ENCODE measurements at regions not wholly inside any gene's neighbourhood (a gene's known extent, or its start where the extent isn't known, plus 50 kb on each side); places are given as distances from the start of the nearest gene placed in this dataset.

DNA sequence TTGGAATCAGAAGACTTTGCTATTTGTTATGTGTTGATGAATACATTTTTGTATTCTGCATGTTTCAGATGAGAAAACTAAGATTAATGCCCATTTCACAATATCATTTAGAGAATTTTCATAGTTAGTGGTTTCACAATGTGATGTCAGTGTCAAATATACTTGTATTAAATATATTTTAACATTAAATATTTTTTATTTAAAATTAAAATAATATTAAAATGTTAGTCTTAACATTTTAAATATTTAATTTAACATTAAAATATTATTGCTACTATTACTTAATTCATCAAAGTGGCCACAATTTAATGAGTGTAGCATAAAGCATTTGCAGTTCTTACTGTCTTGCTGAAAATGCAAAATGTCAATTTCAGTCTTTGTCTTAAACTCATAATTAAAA lies 478.8 kb downstream of the KCNJ2 start:
- no peak for DNase-seq (ENCODE audit: low read depth)

DNA sequence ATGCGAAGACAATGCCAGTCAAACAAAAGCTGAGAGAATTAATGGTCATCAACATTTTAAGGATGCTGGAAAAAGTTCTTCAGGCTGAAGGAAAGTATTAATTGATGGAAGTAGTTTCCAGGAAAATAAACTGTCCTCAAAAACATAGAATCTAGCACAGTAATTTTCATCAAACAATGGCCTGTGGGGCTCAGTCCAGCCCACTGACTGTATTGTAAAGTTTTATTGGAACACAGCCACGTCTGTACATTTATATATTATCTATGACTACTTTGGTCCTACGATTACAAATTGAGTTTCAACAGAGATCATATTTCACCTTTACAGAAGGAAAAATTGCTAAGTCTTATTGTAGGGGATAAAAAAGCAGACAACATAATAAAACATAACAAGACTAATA lies 484.5 kb downstream of the KCNJ2 start:
- DNase-seq (ENCODE audit: low read depth): no peak

DNA sequence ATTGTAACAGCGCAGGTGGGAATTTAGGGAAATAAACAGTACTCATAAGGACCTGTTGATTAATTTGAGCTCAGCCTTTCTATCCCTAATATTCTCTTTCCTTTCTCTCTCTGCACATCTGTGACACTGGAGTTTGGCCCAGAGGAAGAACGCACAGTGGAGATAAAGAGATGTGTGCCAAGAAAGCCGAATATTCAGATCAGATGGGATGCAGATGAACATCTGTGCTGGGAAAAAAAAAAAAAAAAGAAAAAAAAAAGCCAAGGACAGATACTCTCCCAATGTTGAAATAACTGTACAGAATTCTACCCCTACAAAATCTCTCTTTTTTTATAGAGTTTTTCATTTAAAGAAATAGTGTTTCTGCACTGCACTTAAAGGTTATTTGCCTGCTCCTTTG lies 485.4 kb downstream of the KCNJ2 start:
- no peak for DNase-seq (ENCODE audit: low read depth)

DNA sequence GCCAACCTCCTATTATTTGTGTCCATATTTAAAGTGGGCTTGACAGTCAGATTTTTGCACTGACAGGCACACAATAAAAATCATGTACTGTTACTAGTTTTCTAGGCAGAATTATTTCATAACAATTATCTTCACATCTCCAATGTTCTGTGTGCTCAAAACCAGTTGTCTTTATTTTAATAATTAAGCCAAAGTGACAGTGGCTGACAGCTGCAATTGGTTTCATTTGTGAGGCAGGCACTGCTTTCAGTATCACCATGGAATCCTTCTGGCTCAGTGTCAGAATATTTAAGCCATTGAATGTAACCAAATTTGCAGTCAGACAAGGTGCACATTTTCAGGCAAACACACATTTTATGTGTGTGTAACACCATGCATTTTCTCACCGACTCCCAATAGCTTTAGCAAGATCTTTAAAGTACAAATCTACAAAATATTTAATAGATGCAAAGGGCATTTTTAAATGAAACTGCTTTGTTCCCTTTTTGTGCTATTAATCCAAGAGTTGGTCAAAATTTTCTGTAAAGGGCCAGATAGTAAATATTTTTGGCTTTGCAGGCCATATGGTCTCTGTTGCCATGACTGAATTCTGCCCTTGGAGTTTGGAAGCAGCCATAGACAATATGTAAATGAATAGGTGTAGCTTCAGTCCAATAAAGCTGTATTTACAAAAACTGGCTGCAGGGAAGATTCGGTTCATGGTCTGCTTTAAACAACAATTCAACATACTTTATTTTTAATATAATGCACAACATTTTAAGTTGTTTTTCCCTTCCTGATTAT lies 486.0 kb downstream of the KCNJ2 start:
- no peak for DNase-seq (ENCODE audit: low read depth)

DNA sequence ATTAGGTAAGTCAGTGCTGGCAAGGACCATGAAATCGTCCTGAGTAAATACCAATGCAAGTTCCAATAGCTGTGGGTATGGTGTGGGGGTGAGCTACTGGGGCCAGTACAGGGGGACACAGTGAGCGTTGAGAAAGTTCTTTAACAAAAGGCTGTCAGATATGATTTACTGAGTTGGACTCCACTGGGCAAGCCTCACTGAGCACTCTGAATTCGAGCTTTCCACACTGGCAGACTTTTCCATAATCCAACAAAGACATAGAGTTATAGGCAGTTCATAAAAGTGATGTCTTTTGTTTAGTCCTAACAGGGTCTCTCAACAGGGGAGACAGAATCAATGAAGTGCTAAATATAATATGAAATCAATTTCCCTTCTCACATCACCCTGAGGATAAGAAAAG lies 489.0 kb downstream of the KCNJ2 start:
- no peak for DNase-seq (ENCODE audit: low read depth)

DNA sequence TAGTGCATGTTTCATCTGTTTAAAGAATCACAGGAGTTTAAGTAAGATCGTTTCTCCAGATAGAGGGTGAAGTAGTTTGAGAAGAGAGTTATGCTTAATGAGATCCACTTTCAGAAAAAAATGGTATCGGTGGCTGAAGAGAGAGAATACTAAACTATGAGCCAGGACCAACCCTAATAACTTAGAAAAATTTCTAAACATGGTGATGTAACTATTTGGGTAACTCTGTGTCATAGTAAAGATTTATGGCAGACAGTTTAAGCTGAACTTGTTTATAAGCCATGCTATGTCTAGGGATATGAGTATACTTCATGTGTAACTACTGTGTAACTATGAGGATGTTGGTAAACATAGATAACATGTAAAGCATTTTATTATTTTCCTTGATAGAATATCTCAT lies 489.5 kb downstream of the KCNJ2 start:
- DNase-seq (ENCODE audit: low read depth): no peak

DNA sequence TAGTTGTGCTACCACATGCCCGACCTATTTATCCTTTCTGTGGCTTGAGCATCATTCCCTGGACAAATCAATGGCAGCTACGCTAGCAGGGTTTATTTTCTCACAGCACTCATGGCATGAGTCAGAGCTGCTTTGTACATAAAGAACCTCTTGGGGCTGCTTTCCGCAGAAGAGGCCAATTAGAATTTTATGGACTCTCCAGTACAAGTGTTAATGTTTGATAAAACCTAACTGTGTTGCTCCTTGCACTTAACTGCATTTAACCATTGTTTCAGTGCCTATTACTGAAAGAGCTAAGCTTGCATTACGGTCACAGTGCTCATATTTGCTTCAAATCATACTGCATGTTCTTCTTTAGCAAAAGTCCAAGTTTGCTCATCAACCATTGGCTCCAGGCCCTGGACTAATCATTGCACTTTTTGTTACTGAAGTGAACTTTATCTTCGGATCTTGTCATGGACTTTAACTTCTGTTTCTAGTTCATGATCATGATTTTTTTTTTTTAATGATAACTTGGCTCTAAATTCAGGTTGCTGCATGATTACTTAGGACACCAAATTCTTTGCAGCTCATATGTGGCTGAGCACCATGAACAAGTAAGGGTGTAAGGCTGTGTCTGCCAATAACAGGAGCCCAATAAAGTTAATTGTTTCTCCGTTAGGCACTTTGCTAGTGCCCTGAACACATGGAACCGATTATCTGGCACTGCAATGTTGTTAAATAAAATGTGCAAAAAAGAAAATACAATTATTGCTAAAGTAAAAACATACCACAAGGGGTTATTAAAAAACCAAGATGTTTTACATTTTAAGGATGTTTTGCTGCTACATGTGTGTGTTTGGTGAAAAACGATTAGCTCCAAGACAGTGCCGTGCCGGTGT lies 492.2 kb downstream of the KCNJ2 start:
- DNase-seq (ENCODE audit: low read depth): peak; percentile 13

DNA sequence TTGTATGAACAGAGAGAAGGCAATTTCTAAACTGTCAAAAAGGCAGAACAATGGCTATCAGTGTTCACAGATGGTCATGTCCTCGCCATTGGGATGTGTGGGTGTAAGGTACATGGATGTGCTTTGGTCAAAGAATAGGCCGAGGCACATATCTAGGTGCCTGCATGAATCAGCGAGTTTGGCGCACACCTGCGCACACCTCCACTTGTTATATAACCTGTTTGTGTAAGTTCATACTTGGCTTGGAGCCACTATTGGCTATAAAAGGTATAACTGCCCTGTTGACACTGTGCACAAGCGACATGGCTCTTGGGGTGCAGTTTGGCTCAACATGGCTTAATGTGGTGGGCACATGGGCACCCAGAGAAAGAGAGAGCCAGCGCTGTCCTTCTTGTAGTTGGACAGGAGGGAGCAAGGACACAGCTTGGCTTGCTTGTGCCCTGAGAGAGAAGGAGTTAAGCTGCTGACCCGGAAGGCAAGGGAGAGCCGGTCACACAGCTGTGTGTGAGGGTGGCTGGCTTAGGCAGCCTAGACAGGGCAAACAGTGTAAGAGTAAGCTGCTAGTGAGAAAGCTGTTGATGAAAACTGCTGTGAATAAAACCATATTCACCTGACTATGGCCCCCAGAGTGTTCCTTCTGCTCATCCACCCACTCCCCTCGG lies 499.1 kb downstream of the KCNJ2 start:
- no peak for DNase-seq (ENCODE audit: low read depth)

DNA sequence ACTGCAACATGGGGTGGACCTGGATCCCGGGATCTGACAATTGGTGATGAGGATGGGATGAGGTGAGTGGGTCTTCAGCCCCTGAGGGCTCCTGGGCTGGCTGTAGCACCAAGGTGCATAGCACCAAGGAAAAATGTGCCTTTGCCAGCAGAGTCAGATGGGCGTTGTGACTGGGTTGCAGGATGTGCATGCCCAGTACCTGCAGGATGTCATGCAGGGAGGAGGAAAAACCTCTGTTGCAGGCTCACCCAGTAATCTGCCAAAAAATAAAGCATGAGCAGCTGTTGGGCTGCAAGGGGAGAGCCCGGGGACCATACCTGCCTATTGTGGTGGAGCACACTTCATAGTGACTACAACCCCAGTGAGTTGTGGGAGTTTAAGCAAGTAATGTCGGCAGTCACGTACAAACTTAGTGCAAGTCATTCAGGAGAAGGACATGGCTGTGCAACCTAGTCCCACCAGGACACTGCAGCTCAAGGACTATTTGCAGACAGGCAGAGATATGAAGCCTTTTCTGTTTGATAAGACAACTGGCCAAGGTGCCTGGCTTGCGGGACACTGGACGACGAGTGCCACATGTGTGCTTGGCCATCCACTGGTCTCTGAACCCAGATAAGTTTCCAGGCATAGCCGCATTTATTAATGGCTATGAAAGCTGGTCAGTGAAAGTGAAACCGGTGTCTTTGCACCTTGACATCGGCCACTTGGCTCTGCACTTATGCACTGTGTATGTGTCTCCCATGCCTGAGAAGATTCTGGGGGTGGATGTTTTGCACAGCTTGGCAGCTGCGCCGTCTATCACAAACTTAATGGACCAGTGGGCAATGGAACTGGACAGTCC lies 499.8 kb downstream of the KCNJ2 start:
- no peak for DNase-seq (ENCODE audit: low read depth)

DNA sequence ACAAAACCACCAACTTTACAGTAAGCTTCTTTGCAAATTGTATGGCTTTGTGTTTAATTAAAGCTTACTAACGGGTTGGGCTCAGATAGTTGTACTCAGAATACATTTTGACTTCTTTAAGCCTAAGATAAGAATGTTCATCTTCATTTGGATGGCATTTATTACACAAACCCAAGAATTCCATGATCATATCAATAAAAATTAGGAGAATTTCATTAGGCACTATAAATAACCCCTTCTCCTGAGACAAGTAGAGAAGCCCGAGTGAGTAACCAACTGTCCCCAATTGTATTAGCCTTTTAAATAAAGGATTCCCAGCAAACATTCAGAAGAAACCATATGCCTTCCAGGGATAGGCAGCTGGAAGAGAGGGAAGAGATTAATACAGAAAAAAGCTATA lies 504.7 kb downstream of the KCNJ2 start:
- DNase-seq (ENCODE audit: low read depth): no peak

DNA sequence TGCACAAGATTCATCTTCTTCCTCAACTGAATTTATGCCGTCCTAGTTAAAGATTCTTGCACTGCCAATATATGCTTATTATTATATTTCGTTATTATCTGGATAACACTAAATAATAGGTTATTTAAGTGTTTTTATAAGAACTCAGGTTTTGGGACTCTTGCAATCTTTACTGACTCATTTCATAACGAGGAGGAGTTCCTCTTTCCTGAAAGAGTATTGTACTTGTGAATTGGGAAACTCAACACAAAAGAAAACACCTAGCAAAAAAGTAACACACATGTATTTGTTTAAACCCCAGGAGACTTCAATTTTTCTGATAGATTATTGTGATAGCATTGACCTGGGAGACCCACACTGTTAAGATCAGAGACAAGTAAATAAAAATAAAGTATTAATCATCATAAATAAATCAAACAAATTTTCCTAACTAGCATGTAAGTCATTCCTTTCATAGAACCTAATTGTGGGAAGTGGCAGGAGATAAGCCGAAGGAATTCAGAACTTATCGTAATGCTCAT lies 505.8 kb downstream of the KCNJ2 start:
- DNase-seq (ENCODE audit: low read depth): no peak

DNA sequence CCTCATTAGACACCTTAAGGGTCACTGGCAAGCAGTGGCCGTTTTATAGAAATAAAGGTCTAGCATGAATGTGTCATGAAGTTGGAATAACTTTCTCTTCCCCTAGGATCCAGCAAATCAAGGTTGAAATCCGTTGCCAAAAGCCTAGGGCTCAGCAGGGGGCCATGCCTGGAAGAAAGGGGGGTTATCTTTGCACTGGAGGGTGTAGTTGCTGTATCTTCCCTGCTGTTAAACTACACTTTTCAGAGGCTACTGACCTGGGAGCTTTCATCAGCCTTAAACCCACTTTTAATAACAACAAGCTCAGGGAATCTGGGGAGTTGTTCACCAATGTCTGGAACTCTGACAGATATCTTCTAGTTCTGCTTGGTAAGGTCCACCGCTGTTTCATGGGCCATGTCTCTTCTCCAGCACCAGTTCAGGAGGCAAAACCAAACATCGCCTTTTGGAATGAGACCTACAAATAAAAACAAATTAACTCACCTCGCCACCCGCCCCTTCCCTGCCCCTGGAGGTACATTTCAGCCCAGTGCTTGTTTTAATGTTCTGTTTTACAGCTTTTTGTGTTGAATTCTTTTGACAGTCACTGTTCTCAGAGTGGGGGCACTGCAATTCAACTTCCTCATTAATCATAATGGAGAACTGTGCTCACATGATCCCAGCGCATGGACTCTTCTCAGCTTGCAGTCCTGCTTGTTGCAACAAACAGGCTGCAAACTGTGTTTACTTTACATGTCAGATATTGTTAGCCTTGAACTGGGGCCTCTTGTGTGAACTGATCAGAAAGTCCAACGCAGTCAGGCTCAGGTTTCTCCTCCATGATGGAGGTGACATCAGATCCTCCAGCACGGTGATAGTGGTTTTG lies 508.7 kb downstream of the KCNJ2 start:
- no peak for DNase-seq (ENCODE audit: low read depth)

DNA sequence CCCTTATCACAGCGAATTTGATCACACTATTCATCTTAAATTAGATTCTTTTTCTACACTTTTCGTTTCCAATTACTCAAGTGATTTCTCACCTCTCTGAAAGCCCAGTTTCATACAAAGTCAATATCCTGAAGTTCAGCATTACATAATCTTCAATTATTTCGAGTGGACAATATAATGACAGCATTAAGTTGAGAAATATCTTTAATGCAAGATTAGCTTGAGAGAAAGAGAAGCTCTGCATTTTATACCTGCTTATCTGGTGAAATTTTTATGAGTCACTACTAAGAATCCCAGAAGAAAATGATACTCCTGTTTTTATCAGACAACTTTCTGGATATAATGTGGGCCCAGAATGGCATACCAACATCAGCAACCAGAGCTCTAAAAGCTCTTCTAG lies 509.6 kb downstream of the KCNJ2 start:
- no peak for DNase-seq (ENCODE audit: low read depth)

DNA sequence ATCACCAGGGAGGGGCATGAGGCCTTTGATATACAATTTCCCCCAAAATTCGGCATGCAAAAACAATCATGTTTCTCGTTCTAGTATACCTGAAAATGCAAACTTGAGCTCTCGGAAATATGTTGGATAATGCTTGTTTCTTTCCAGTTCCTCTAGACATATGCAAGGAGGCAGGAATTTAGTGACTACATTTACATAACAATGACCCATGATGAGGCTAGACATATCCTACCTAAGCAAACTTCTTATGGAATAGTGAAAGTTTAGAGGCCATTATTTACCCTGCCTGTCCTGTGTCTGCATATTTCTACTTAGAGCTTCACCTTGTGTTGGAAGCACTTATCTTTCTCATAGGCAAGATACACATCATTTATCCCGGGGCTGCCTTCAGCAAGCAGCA lies 514.6 kb downstream of the KCNJ2 start:
- no peak for DNase-seq (ENCODE audit: low read depth)

DNA sequence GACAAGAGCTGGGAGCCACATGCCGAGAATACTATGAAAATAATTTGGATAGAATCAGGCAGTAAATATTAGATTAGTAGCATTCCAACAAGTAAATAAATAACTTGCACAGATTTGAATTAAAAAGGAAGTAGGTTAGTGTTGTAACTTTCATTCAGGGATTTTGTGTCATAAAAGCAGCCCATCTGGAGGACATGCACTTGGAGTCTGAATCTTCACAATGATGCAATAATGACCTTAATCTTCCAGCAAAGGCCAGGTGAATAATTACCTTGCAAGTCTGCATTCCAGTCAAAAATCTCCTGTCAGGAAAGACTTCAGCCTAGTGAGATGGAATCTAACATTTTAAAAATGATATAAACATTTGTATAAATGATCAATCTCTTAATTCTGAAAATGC lies 518.1 kb downstream of the KCNJ2 start:
- DNase-seq (ENCODE audit: low read depth): no peak

DNA sequence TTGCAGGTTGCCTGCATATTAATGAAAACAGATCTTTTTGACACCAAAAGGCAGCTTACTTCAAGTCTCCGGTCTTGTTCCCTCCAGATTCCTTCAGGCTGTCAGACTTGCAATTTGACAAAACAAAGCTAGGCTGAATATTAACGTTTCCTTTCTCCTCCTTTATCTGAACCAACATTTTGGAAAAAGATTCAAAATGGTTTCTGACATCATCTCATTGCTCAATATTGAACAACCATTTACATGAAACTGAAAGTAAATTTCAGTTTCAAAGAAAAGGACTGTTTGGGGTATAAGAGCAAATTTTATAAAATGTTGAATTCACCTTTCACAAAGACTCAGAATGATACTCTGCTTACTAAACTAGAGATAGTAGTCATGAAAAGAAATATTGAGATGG lies 521.8 kb downstream of the KCNJ2 start:
- DNase-seq (ENCODE audit: low read depth): no peak

DNA sequence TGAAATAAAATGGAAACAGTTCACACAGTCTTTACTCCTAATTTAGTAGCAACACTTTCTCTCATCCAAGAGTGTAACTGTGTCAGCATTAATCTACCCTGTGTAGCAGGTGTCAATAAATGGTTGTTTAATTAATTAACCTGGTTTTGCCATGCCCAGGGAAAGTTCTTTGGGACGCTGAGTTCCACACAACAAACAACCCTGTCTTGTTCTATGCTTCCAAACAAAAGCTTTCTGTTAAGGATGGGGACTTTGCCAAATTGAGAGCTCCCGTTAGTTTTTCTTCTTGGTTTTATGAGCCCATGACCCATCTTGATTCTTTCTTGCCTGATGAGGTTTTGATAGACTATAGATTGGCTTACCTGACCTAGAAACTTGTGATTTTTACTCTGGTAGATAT lies 530.1 kb downstream of the KCNJ2 start:
- DNase-seq (ENCODE audit: low read depth): no peak

DNA sequence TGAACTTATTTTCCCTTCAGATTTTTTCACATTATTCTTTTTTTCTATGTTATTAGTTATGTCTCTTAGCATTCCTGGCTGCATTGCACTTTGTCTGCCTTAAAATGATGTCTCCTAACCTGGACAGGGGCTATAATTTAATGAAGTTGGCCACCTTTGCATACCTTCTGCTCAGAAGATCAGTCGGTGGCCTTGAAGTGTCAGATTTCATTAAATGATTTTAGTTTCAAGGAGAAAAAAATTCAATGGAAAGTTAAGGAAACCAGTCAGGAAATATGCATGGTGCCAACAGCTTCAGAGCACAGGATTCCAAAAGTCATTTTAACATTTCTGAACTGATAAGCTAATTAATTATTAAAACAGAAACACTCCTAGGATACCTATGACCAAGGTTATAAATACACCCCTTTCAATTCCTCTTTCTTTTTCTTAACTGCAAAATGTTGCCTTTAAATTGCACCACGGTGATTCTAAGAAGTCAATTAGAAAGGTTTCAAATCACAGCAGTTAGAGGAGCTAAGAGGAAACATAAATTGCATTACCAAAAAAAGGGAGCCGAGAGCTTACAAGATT lies 533.4 kb downstream of the KCNJ2 start:
- DNase-seq (ENCODE audit: low read depth): no peak

DNA sequence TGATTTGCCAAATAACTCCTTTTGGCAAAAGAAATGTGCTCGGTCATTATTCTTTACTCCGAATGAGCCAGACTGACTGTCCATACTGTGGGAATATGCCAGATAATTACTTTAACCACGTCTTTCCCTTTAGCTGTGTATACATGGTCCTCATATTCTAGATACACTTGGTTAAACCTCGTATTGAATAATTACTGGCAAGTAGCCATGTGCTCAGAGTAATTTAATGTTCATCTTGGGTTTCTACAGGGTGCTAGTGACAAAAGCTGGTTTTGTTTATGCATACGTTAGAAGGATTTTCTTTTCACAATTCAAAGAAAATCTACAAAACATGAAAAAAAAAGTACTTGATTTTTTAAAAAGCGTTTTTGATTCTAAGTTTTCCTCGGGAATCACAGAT lies 540.3 kb downstream of the KCNJ2 start:
- no peak for DNase-seq (ENCODE audit: low read depth)

DNA sequence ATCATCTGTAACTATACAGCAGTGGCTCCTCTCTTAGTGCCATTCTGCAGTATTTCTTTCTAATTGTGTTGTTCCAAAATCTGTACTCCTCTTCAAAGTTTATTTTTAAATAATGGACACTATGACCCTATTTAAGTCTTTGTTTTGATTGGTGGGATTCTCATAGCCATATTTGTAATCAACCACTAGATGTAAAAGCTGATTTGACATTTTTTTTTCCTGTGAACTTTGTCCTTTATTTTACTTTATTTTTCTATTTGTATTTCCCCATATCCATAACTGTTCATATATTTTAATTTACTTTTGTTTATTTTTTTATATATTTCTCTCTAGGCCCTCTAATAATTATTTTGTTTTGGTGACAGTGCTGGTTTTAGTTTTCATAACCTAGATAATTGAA lies 544.4 kb downstream of the KCNJ2 start:
- no peak for DNase-seq (ENCODE audit: low read depth)

All from RPMI7951 (cell line).